Hepatocyte (in vitro differentiated cells): ENCODE measurements at regions not wholly inside any gene's neighbourhood (a gene's known extent, or its start where the extent isn't known, plus 50 kb on each side); places are given as distances from the start of the nearest gene placed in this dataset.

ENCODE experiments used
- EZH2phosphoT487 ChIP-seq: fragments of 200-600 bp; sonication (generic); IDR thresholded peaks from one replicate; pipeline ENCODE4 v1.6.1; 2018; ENCODE audit warnings: antibody characterized with exemption, mild to moderate bottlenecking, low read depth, moderate library complexity; ENCODE audit not compliant: unreplicated experiment, severe bottlenecking
- TF ChIP-seq, protein P1 (sequence below): fragments of 200-600 bp; sonication (generic); IDR thresholded peaks from 2 replicates; pipeline ENCODE4 v1.5.1; 2016; ENCODE audit warnings: antibody characterized with exemption, mild to moderate bottlenecking; ENCODE audit not compliant: poor library complexity

DNA sequence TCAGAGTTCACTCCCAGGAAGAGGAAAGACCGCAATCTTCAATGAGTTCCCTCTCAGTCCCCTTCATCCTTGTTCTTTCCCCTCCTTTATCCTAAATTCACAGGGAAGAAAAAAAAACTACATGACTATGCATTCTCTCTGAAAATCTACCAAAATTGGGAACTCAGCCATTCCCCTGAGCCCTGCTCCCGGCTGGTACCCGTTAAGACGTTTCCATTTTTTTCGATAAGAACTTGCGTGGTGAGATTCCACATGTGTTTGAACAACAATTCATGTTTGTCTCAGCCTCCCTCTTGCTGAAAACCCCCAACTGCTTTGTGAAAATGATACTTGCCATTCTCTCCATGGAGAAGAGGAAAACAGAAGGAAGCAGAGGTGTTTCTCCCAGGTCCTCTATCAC is 318.7 kb upstream of the ID2 start:
- TF ChIP-seq, protein P1, sequence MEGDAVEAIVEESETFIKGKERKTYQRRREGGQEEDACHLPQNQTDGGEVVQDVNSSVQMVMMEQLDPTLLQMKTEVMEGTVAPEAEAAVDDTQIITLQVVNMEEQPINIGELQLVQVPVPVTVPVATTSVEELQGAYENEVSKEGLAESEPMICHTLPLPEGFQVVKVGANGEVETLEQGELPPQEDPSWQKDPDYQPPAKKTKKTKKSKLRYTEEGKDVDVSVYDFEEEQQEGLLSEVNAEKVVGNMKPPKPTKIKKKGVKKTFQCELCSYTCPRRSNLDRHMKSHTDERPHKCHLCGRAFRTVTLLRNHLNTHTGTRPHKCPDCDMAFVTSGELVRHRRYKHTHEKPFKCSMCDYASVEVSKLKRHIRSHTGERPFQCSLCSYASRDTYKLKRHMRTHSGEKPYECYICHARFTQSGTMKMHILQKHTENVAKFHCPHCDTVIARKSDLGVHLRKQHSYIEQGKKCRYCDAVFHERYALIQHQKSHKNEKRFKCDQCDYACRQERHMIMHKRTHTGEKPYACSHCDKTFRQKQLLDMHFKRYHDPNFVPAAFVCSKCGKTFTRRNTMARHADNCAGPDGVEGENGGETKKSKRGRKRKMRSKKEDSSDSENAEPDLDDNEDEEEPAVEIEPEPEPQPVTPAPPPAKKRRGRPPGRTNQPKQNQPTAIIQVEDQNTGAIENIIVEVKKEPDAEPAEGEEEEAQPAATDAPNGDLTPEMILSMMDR = no peak
- TF ChIP-seq EZH2phosphoT487 = no peak
